ELF-1 (cell line): ENCODE measurements at regions not wholly inside any gene's neighbourhood (a gene's known extent, or its start where the extent isn't known, plus 50 kb on each side); places are given as distances from the start of the nearest gene placed in this dataset.
"Not testable (repeated sequence)": the region's sequence is repeated elsewhere in the genome, so short reads cannot be mapped to it uniquely, and the experiment has no call there.

Experiments
- DNase-seq: peaks from one replicate; pipeline ENCODE4 v3.0.0-alpha.2; 2016; ENCODE audit warnings: low read depth, low spot score

DNA sequence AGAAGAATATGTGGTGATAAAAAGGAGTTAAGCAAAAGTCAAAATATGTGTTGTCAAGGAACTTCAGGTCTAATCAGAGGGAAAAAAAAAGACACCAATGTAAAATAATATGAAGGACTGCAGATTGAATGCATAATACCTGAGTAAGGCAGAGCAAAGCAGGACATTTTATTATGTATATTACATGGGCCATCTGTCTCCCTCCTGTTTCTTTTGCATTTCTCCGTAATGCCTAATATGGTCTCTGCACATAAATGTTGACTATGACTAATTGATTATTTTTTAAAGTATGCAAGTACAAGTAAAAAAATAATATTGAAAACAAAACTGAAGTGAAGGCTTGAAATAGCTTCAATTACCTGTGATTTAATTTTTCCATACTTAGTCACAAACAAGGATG, 384.7 kb upstream of the MAN1A1 start:
- DNase-seq, result no peak

GRCh38 chr6:119728935-119729334, 379.4 kb upstream of the MAN1A1 start:
- no peak for DNase-seq

DNA sequence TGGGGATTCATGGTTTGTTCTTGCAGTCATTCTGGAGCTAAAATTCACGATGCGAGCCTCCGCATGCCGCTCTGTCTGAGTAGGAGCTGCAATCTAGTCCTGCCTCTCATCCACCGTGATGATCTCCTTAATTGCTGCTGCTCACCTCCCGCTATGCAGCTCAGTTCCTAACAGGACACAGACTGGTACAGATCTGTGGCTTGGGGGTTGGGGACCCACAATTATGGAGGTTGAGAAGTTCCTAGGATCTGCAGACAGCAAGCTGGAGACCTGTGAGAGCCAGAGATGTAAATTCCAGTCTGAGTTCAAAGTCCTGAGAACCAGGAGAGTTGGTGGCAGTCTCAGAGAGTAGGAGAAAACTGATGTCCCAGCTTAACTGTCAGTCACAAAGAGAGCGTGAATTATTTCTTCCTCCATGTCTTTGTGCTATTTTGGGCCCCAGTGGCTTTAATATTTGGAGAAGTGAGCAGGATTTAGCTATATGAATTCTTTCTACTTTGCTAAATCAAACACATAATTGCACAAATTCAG, 378.7 kb upstream of the MAN1A1 start:
- DNase-seq, result no peak

GRCh38 chr6:119727504-119728219, 378.1 kb upstream of the MAN1A1 start:
- DNase-seq, result peak; percentile 94

GRCh38 chr6:119726912-119727311, 377.4 kb upstream of the MAN1A1 start:
- DNase-seq, result not testable (repeated sequence)

DNA sequence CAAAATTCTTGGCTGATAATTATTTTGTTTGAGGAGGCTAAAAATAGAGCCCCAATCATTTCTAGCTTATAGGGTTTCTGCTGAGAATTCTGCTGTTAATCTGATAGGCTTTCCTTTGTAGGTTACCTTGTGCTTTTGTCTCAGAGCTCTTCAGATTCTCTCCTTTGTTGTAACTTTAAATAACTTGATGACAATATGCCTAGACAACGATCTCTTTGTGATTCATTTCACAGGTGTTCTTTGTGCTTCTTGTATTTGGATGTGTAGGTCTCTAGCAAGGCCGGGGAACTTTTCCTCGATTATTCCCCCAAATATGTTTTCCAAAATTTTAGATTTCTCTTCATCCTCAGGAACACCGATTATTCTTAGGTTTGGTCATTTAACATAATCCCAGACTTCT, 376.5 kb upstream of the MAN1A1 start:
- DNase-seq, result no peak

GRCh38 chr6:119720160-119720559, 370.6 kb upstream of the MAN1A1 start:
- peak; percentile 4 for DNase-seq

DNA sequence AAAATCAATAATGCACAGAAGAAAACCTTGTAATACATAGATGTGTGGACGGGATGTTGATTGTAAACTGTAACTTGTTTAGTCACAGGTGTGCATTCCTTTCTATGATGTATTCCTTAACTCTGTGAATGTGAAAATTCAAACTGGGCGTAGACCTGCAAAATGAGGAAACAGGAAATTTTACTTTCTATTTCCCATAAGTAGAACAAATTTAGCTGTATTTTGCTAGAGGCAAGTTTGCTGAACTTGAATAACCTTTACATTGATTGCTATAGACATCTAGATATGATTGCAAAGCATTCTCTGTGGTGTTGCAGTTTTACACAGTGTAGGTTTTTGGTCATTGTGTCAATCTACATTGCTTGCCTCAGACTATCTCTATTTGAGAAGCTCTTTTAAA, 368.4 kb upstream of the MAN1A1 start:
- no peak for DNase-seq

- DNase-seq, result no peak
Measured at GRCh38 chr6:119716668-119717270, 367.2 kb upstream of the MAN1A1 start.

- no peak for DNase-seq
Measured at GRCh38 chr6:119713903-119714302, 364.3 kb upstream of the MAN1A1 start.

- DNase-seq, result no peak
Measured at GRCh38 chr6:119686644-119687043, 337.1 kb upstream of the MAN1A1 start.

DNA sequence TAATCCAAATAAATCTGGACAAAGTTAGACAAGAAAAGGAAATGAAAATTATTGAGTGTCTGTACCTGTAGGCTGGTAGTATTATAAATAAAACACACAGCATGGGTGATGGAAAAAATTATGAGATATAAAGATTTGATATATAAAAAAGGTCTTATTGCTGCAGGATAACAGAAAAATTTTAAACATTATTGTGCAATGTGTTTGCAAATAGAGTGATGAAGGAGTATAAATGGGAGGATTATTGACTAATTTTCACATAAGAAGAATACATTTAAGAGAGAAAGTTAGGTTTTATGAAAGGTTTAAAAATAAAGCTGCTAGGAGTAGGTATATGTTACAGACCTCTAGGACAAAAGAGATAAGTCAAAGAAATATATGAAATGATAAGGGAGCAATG, 336.7 kb upstream of the MAN1A1 start:
- no peak for DNase-seq

DNA sequence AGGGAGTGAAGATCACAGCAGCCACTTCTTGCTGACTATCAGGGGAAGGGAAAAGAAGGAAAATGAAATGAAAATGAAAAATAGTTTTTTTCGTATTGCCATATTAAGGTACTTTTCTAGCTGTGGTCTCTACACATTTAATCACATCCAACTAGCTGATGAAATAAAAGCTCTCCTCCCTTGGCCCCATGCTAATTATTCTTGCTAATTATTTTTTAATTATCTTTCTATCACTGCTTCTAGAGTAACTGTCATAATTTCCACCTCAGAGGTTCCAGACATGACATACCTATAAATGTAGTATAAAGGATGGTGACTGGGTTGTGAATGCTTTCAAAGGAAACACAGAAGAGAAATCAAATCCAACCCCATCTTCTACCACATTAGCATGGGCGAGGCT, 334.1 kb upstream of the MAN1A1 start:
- no peak for DNase-seq

- DNase-seq, result peak; percentile 52
Measured at GRCh38 chr6:119683031-119683430, 333.5 kb upstream of the MAN1A1 start.

DNA sequence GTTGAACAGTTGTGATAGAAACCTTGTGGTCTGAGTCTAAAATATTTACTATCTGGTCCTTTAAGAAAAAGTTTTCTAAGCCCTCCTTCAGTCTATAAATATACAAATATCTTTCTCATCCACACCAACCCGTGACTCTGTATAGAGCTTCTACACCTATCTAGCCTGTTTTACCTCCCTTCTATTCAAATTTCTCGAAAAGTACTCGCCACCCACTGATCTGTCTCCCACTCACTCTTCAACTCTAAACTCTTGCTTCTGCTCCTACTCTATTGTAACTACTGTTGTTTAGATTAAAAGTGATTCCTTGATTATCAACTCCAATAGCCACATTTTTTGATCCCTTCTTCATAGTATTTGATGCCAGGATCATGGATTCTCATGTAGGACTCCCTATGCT, 329.4 kb upstream of the MAN1A1 start:
- DNase-seq, result no peak

DNA sequence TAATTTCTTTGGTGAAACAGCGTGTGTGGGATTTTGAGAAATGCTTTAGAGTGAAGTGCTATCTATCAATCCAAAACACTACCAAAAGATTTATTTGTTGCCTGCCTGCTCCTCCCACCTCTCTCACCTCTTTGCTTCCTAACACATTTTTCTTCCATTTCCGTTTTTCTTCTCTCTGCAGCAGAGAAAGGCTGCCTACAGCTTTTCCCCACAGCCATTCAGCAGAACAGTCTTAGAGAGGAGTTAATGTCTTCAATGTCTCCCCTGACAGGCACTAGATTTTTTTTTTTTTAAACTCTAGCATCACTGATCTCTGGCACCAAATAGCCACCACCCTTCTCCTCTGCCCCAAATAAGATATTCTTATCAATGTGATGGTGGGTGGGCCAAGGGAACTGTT, 327.8 kb upstream of the MAN1A1 start:
- no peak for DNase-seq

GRCh38 chr6:119676961-119677360, 327.4 kb upstream of the MAN1A1 start:
- no peak for DNase-seq

- DNase-seq, result no peak
Measured at GRCh38 chr6:119676230-119676629, 326.7 kb upstream of the MAN1A1 start.

- DNase-seq, result no peak
Measured at GRCh38 chr6:119673741-119674140, 324.2 kb upstream of the MAN1A1 start.

DNA sequence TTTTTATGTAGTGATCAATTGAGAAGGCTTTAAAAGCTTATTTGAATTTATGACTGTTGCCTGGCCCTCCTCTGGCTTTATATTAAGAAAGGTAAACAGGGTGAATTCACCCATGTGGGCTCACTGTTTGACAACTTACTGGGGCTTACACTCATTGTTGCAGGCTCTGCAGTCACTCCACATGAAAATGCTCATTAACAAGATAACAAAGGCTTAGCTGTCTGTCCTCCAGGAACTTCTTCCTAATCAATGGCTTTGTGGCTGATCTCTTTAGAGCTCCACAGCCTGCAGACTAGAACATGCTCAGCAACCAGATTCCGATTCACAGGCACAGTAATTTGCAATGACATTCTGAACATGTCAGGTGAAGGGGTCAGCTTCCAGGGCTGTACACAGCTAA, 323.2 kb upstream of the MAN1A1 start:
- peak; percentile 53 for DNase-seq

GRCh38 chr6:119671105-119671504, 321.5 kb upstream of the MAN1A1 start:
- peak; percentile 31 for DNase-seq

GRCh38 chr6:119669221-119669620, 319.7 kb upstream of the MAN1A1 start:
- DNase-seq, result no peak

GRCh38 chr6:119665432-119665831, 315.9 kb upstream of the MAN1A1 start:
- DNase-seq, result not testable (repeated sequence)
